GM20000 (cell line): ENCODE measurements at regions not wholly inside any gene's neighbourhood (a gene's known extent, or its start where the extent isn't known, plus 50 kb on each side); places are given as distances from the start of the nearest gene placed in this dataset.
"Not testable (repeated sequence)": the region's sequence is repeated elsewhere in the genome, so short reads cannot be mapped to it uniquely, and the experiment has no call there.

ENCODE experiments used
- DNase-seq: peaks from one replicate; pipeline ENCODE4 v3.0.0; 2012; ENCODE audit warnings: low spot score

GRCh38 chr2:90237923-90238361 lies 1546.5 kb downstream of the RPIA start:
- not testable (repeated sequence) for DNase-seq

- DNase-seq = not testable (repeated sequence)
Observed at GRCh38 chr2:90238505-90239230, 1547.2 kb downstream of the RPIA start.

- not testable (repeated sequence) for DNase-seq
Observed at GRCh38 chr2:90239769-90240168, 1548.3 kb downstream of the RPIA start.

GRCh38 chr2:90244902-90245765 lies 1553.7 kb downstream of the RPIA start:
- not testable (repeated sequence) for DNase-seq

GRCh38 chr2:90248400-90248799 lies 1556.9 kb downstream of the RPIA start:
- not testable (repeated sequence) for DNase-seq

GRCh38 chr2:90250350-90250749 lies 1558.9 kb downstream of the RPIA start:
- not testable (repeated sequence) for DNase-seq

- DNase-seq = not testable (repeated sequence)
Observed at GRCh38 chr2:90251576-90251975, 1560.1 kb downstream of the RPIA start.

GRCh38 chr2:90253306-90253705 lies 1561.8 kb downstream of the RPIA start:
- not testable (repeated sequence) for DNase-seq

- not testable (repeated sequence) for DNase-seq
Observed at GRCh38 chr2:90266888-90267287, 1575.4 kb downstream of the RPIA start.

- DNase-seq = not testable (repeated sequence)
Observed at GRCh38 chr2:90287751-90288150, 1596.3 kb downstream of the RPIA start.

- DNase-seq = not testable (repeated sequence)
Observed at GRCh38 chr2:90288396-90288795, 1596.9 kb downstream of the RPIA start.

- DNase-seq = not testable (repeated sequence)
Observed at GRCh38 chr2:90289291-90289980, 1598.0 kb downstream of the RPIA start.

GRCh38 chr2:90290701-90291100 lies 1599.2 kb downstream of the RPIA start:
- DNase-seq = not testable (repeated sequence)

GRCh38 chr2:90291168-90291883 lies 1599.9 kb downstream of the RPIA start:
- not testable (repeated sequence) for DNase-seq

- DNase-seq = not testable (repeated sequence)
Observed at GRCh38 chr2:90291934-90292333, 1600.5 kb downstream of the RPIA start.

- DNase-seq = not testable (repeated sequence)
Observed at GRCh38 chr2:90292451-90292850, 1601.0 kb downstream of the RPIA start.

GRCh38 chr2:90293224-90293623 lies 1601.8 kb downstream of the RPIA start:
- not testable (repeated sequence) for DNase-seq

- DNase-seq = not testable (repeated sequence)
Observed at GRCh38 chr2:90293806-90294205, 1602.3 kb downstream of the RPIA start.

- not testable (repeated sequence) for DNase-seq
Observed at GRCh38 chr2:90295036-90295750, 1603.7 kb downstream of the RPIA start.

GRCh38 chr2:90296484-90296777 lies 1605.0 kb downstream of the RPIA start:
- DNase-seq = not testable (repeated sequence)

- not testable (repeated sequence) for DNase-seq
Observed at GRCh38 chr2:90297701-90298100, 1606.2 kb downstream of the RPIA start.
